Uterus (tissue), 2 donors: ENCODE measurements at regions not wholly inside any gene's neighbourhood (a gene's known extent, or its start where the extent isn't known, plus 50 kb on each side); places are given as distances from the start of the nearest gene placed in this dataset.

Source experiments
- POLR2A ChIP-seq, 2 donors: fragments of 450-650 bp; IDR thresholded peaks; one replicate each; pipeline ENCODE4 v1.6.1; 2016; ENCODE audit warnings: antibody characterized with exemption in 2 of 2, mild to moderate bottlenecking in 1 of 2, moderate library complexity in 1 of 2
- TF ChIP-seq, protein P1 (sequence below), 4 experiments: fragments of 200-600 bp in 2 of 4; fragments of 450-650 bp in 2 of 4; sonication (generic) in 2 of 4; IDR thresholded peaks; one replicate each; pipeline ENCODE4 v1.5.1; 2016 to 2019; ENCODE audit warnings: antibody characterized with exemption in 4 of 4, mild to moderate bottlenecking in 2 of 4, moderate library complexity in 1 of 4

DNA sequence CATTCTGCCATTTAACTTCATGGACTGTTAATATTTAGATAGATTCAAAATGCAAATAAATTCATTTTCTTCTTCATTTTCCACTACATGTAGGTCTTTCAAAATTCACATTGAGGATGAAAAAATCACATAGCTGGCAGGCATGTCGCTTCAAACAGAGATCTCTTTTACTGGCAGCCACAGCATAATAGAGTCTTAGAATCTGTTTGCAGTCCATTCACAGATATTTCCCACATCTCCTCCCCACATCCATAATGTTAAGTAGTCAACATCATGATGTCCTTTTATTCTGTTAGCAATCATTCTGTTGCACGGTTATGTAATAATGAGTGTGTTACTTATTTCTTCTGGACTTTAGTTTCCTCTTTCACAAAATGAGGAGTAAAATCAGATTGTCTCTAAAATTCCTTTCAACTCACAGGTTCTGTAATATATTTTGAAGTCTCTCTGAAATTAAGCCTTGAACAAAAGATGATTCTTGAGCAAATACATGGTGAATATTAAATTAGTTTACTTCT, 257.5 kb upstream of the SNX7 start:
- TF ChIP-seq, protein P1, sequence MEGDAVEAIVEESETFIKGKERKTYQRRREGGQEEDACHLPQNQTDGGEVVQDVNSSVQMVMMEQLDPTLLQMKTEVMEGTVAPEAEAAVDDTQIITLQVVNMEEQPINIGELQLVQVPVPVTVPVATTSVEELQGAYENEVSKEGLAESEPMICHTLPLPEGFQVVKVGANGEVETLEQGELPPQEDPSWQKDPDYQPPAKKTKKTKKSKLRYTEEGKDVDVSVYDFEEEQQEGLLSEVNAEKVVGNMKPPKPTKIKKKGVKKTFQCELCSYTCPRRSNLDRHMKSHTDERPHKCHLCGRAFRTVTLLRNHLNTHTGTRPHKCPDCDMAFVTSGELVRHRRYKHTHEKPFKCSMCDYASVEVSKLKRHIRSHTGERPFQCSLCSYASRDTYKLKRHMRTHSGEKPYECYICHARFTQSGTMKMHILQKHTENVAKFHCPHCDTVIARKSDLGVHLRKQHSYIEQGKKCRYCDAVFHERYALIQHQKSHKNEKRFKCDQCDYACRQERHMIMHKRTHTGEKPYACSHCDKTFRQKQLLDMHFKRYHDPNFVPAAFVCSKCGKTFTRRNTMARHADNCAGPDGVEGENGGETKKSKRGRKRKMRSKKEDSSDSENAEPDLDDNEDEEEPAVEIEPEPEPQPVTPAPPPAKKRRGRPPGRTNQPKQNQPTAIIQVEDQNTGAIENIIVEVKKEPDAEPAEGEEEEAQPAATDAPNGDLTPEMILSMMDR (IDR thresholded peaks at IDR 0.05), result no peak
- TF ChIP-seq POLR2A (IDR thresholded peaks at IDR 0.05), result no peak
